ENCODE measurements at regions not wholly inside any gene's neighbourhood (a gene's known extent, or its start where the extent isn't known, plus 50 kb on each side); places are given as distances from the start of the nearest gene placed in this dataset.

DNA sequence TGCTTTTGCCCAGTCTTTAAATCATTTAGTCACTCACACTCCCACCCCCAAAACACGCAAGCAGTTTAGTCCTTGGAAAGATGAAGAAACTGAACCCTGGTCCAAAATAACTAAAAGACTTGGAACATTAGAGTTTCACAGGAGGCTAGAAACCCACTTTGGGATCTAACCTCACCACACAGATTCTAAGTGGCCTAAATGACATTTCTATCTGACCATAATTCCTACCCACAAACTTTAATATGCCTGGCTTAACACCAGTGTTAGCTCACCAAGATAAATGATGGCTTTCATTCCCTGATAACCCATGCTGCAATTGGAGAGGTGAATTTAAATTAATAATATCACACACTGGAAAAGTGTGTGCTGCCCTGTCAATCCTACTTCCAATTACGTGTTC lies 295.3 kb upstream of the UBE2E2 start:
- no peak for DNase-seq

DNA sequence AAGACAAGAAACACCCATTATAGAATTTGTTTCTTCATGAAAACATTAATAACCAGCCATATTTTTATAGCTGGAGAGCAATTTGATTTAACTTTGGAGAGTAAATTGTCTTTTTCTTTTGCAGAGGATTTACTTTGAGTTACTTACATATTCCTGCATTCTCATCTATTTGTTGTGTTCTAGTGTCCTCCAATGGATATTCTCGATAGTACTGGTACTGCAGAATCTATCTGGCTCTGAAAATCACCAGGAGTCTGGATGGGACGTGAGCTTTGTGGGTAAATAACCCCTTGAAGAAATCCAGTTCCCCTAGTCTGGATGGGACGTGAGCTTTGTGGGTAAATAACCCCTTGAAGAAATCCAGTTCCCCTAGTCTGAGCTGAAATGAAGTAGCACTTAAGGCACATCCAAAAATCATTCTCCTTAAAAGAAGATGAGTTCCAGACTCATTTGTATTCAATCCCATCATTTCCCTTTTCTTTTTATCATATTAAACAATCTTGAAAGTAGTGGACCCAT lies 294.1 kb upstream of the UBE2E2 start:
- no peak for DNase-seq

DNA sequence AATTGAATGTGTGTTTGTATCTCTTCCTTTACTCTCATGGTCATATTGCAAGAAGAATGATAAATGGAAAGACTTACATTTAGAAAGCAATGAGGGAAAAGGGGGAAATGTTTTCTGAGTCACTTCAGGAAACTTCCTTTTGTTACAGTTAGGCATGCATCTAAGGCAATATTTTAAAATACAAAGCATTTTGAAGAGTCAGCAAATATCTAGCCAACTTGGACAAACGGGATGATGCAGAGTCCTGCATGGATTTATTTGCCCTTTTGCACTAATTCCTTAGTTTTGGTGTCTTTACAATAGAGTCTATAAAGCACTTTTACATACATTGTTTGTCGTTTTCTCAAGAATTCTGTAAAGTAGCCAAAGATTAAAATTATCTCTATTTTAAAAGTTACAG lies 286.2 kb upstream of the UBE2E2 start:
- no peak for DNase-seq

DNA sequence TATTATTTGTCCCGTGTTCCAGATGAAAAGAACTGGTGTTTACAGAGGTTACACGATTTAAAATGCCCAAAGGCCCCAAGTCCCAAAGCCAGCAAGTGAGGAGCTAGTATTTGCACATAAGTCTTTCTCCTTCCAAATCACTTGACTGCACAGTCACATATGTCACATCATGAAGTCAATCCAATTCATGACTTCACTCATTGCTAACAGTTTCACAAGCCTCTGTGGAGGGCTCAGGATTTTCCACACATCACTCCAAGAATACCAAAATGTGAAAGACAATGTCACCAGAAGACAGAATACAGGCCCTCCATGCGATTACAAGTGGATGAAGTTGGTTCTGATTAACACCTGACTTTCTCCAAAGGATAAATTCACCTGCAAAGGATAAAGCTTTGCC lies 283.1 kb upstream of the UBE2E2 start:
- DNase-seq, result no peak

DNA sequence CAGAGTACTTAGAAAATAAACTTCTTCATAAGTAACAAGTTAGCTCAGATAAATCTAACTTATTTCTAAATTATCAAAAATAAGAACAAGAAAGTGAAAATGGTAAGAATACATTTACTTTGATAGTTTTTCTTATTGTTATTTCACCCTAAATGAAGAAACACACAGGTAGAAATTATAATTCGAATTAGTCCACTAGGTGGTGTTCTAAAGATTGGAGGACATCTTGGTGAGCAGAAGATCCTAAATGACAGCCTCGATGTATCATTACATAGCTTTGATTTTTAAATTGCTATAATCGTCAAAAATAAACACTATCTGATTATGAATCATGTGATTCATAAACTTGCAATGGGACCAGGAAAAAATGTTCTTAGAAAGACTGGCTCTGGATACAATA lies 280.8 kb upstream of the UBE2E2 start:
- DNase-seq, result no peak

DNA sequence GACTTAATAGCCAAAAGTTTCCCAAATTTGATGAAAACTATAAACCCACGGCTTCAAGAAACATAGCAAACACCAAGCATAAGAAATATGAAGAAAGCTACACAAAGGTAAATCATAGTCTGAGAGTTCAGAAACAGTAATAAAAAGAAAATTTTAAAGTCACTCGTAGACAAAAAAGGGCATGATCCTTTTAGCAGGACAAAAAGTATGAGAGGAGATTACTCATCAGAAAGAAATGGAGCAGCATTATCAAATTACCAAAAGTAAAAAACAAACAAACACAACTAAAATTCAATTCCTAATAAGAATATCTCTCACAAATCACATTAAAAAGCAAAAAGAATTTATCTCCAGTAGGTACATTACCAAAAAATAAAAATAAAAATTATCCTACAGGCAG lies 279.4 kb upstream of the UBE2E2 start:
- no peak for DNase-seq

DNA sequence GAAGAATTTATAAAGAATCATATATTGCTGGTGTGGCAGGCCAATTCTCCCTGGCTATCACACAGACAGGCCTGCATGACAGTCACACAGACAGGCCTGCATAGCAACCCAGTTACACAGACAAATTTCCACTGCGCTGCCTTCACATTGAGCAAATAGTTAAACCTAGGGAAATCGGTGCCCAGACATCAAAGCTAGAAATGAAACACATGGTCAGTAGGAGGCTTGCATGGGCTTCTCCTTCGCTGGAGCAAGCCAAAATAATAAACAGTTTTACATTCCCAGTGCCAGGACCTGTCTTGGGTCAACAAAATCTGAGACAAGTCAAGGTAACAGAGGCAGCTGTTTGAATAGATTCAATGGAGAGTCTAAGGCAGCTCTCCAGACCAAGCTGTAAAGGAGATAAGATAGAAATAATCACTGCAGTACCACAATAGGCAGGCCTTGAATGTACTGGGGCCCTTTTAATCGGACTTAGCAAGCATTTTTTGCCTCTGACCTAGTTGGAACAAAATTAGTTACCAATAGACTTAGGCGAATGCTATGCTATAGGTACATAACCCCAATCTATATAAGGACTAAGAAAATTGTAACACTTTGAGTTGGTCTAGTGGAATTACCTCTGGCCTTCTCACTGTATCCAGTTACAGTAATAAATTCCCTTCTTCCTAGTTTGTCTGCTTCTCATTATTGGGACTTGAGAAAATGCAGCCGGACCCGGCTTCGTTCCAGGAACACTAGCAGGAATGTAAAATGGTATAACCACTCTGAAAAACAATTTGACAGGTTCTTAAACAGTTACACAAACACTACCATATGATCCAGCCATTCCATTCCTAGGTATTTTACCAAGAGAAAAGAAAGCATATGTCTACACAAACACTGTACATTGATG lies 274.7 kb upstream of the UBE2E2 start:
- no peak for DNase-seq

DNA sequence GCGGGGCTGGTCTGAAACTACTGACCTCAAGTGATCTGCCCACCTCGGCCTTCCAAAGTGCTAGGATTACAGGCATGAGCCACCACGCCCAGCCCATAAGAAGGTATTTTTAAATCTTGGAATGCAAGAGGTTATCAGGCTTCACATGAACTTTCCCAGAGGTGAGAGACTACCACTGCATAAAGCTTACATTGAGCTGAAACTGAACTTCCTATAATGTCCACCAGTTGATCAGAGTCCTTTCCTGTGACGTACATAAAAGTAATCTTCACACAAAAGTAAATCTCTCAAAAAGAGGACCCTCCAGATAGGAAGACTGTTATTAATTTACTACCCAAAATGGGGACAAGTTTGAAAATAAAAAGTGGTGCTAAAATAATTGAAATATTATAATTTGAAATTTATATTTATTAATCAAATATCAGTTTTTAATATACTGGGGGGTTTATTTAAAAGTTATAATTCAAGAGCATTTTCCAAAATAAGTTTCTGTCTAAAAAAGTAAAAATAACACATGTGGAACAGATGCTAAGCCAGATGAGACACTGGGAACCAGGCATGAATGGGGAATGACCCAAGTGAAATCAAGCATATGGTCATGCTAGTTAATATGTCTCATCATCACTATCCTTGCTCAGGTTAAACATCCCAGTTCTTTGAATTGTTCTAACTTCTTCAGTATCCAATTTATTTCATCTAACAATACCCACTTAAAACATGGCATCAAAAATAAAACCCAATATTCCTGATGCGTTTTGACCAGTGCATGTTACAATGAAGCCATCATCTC lies 269.9 kb upstream of the UBE2E2 start:
- DNase-seq, result no peak

DNA sequence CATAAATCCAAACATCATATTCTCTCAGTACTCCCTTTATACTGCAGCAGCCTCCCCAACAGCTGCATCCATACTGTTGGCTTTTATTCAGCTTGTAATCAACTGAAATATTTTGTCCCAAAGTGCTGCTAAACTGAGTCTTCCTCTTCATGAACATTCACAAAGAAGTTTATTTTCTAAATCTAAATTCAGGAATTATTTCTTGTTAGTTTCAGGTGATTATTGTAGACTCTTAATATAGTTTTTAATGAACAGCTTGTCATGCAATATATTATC lies 269.3 kb upstream of the UBE2E2 start:
- no peak for DNase-seq

DNA sequence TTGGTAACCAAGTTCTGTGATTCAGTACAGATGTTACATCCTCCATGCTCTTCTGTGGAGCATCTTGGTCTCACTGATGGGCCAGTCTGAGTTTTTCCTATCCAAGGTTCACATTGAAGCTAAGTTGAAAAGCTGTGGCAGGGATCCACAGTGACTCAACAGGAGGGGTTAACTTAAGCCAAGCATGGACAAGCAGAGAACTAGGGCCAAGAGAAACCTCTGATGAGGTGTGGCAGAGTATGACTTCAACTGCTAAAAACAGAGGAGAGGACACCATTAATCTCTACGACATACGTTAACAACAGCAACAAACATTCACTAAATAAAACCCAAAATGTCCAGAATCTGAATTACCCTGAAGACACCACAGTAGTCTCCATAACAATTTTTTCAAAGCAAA lies 268.1 kb upstream of the UBE2E2 start:
- DNase-seq, result no peak

DNA sequence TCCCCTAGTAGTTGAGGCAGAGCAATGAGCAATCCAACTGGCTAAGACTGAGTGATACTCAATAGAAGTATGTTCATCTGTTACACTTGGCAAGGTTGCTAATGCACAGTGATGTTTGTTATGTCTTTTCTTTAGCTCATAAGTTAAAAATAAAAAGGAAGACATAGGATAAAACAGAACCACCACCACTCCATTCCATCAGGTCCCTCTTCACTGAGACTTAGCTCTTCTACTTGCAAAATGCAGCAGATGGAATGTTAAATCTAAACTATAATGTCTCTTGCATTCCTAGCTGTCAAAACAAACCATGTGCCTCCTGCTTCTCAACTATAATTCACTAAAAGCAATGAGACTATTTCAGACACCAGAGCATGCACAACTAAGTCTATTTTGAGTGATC lies 265.6 kb upstream of the UBE2E2 start:
- no peak for DNase-seq

DNA sequence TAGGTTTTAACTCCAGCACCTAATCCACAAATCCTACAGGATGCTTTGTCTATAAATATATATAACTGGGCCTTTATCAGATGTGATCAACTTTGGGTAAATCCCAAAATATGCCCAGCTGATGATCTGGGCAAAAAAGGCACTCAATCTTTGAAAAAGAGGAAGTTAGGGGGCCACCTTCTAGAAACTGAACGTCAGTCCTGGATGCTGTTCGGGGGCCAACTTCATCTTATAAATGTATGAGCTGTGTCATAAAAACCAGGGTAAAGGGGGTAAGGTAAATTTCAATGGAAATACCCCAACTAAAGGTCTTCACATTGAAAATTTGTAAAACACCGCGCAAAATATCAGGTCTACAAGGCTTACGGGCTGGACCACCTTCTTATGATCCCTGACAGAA lies 264.4 kb upstream of the UBE2E2 start:
- no peak for DNase-seq

DNA sequence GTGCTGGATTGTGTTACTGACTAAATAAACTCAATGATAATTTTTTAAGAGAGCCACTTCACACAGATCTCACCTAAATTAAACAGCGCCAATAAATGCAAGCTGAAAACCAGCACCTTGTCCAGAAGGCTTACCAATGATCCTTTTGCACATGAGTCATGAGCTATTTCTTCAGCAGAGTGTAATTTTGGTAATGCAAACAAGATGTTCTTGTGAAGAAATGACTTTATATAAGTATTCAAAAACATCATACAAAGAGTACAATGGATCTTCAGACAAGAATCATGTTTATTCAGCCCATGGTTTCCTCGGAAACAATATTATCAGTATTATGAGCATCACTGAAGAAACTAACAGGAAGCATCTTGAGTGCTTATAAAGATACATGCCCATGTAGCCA lies 263.8 kb upstream of the UBE2E2 start:
- DNase-seq, result no peak

DNA sequence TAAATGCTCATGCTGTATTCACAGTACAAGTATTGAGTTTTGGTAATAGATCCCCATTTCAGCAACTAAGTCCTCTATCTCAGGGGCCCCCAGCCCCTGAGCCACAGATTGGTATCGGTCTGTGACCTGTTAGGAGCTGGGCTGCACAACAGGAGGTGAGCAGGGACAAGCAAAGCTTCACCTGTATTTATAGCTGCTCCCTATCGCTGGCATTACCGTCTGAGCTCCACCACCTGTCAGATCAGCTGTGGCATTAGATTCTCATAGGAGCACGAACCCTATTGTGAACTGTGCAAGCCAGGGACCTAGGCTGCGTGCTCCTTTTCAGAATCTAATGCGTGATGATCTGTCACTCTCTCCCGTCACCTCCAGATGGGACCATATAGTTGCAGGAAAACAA lies 262.8 kb upstream of the UBE2E2 start:
- DNase-seq, result no peak

DNA sequence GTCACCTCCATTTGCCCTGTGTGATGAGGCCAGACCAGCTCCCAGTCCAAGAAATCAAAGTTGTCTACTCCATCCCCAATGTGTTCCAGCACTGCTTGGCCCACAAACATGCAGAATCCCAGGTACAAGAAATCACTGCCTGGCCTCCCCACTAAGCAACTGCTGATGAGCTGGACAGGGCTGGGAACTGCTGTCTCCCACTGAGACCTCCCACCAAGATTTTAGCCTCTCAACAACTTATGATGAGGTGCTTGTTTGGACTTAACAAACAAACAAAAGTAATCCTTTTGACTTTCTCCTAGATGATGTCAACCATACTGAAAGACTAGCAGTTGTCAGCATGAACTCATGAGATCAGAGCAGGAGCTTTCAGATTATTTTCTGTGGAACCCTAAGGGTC lies 260.1 kb upstream of the UBE2E2 start:
- no peak for DNase-seq

DNA sequence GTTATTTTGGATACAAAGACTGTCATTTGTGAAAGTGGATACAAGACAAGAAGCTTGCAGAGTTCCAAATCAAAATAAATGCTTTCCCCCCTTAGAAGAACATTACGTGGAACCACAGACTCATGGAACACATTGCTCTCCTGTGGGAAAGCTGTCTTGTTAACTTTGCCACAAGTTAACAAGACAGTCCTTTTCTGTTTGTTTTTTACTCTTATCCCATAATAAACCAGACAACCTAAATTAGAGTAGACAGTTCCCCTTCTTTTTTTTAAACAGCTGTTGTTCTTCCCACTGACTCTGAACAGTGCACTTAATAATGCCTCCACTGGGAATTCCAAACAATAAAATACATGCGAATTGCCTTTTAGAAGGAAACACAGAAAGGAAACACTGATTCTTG lies 255.3 kb upstream of the UBE2E2 start:
- no peak for DNase-seq

DNA sequence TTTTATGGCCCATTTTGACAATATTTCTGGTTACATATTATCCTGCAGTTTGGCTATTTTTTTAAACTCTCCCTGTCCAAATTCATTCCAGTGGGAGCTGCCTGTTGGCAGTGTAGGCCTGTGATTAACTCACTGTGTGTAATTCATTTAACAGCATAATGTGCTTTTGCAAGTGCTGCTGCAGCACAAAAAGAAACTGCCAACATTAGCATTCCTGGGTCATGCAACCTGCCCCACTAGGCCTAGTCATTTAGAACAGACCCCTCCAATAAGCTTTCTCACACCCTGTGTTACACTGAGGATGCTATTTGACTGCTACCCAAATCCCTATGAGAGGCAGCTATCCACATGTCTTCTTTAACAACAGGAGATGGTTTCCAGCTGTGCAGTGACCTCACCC lies 251.2 kb upstream of the UBE2E2 start:
- DNase-seq, result no peak

DNA sequence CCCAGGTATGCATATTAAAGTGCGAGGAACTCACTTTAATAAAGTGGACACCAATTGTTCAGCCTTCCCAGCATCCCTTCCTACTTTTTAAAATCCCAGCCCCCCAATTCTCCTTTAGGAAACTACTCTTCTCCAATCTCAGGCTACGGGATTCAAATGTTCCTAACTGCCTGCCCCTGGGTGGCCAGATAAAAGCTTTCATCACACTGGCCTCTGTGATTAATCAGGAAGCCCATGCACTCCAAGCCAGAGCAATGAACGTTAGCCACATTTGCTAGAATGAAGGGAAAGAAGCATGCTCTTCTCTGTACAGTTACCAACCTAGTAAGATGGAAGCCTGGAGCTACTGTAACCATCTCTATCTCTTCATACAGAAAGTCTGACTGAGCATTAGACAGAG lies 250.3 kb upstream of the UBE2E2 start:
- DNase-seq, result no peak

DNA sequence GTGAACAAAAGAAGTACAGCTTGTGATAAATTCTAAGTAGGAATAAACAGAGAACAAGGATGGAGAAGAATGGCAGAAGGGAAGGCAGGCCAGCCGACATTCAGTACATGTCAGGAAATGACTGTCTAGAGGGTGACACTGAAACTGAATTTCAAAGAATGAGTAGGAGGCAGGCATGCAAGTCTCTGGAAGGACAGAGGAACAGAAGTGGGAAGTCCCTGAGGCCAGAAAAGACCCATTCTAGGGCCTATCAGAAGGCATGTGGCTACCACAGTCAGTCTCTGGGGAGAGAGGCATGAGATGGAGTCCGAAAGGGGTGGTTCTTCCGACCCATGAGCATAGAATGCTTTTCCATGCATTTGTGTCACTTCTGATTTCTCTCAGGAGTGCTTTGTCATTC lies 243.5 kb upstream of the UBE2E2 start:
- no peak for DNase-seq

DNA sequence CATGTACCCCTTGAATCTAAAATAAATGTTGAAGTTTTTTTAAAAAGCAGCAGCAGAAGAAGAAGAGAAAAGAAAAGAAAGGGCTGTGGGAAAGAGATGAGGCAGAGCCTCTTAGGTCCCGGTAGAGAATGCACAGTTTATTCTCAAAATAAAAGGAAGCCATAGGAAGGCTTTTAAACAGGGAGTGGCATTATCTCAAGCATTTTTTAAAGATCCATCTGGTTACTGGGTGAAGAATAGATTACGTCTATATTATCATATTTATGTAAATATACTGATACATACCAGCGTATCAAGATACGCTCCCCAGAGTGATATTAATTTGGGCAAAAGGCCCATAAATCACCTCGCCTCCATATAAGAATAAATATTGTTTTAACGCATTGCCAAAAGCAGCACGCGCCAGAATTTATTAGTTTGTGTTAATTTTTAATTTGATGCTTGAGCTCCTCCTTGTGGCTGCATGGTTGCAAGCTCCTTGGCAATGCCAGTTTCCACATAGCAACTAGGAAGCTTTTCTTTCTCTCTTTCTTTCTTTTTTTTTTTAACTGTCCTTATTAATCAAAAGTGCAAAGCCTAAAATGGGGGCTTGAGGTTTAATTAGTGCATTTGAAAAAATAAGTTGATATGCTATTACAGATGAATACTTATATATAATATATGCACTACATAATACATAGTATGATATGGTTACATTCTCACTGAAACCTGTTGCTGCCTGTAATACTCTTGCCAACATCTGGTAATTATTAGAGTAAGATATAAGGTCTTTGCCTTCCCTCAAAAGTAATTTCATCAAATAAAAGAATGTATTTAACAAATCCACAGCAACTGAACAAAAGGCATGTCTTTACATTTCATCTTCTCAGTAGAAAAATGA lies 242.8 kb upstream of the UBE2E2 start:
- DNase-seq, result no peak

DNA sequence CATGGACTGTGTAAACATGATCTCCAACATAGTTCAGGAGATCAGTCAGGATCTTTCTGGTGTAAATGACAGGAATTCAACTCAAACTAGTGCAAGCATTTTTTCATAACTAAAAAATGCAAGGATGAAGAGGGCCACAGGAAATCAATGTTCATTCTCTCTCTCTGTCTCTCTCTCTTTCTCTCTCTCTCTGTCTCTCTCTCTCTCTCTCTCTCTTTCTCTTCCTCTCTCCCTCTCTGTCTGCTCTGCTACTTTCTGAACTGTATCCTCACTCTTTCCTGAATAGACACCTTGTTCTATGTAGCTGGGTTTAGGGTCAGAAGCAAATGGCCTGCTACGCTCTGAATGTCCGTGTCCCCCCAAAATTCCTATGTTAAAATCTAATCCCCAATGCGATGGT lies 240.9 kb upstream of the UBE2E2 start:
- DNase-seq, result no peak

DNA sequence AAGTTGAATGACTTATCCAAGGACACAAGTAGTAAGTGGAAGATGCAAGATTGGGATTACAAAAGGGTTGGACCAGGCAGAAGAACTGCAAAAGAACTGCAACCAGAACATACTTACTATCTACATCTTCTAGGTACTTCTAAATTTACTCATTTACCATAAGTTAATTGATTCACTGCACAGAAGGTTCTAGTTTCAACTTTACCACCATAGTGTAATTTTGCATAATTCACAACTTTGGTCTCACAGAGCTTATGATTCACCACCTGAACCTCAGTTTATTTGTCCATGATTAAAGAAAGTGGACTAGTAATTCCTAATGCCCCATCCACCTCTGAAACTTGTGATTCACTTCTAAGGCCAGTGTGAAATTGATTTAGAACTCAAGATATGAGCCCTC lies 236.8 kb upstream of the UBE2E2 start:
- no peak for DNase-seq

DNA sequence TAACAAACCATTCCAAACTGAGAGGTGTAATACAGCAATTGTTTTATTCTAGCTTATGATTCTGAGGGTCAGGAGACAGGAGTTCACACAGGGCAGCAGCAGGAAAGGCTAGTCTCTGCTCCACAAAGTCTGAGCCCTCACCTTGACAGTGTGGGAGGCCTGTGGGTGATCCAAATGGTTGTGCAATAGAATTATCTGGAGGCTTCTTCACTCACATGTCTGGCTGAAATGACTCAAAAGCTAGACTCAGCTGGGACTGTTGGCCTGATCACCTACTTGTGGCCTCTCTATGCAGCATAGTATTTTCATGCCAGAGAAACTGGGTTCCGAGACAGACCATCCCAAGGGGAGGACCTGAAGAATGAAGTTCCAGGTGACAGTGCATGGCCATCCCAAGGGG lies 233.9 kb upstream of the UBE2E2 start:
- DNase-seq, result no peak

DNA sequence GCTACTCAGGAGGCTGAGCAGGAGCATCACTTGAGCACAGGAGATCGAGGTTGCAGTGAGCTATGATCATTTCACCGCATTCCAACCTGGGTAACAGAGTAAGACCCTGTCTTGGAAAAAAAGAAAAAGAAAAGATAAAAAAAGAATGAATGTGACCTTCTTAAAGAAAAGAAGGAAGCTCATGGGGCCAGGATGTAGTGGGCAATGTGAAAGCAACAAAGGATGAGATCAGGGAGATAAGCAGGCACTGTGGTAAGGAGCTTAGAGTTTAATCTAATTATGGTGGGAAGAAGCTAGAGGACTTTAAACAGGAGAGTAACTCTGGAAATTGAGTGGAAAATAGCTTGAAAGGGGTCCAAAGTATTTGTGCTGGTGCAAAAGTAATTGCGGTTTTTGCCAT lies 231.6 kb upstream of the UBE2E2 start:
- no peak for DNase-seq

Measured in NCI-H1436 treated with DMSO at 0.1 percent for 48 hours (cell line).